Keratinocyte (primary cell): ENCODE measurements at regions not wholly inside any gene's neighbourhood (a gene's known extent, or its start where the extent isn't known, plus 50 kb on each side); places are given as distances from the start of the nearest gene placed in this dataset.

Experiments
- CTCF ChIP-seq, 3 experiments: IDR thresholded peaks in 1 of 3; conservative IDR thresholded peaks in 1 of 3; optimal IDR thresholded peaks in 1 of 3; 2 replicates in 2 of 3; 3 replicates in 1 of 3; pipeline versions ENCODE3 to v1.5.1; 2011; ENCODE audit warnings: low read length in 3 of 3, mild to moderate bottlenecking in 3 of 3, moderate library complexity in 2 of 3, control low read depth in 1 of 3, inconsistent platforms in 1 of 3; ENCODE audit not compliant: insufficient read depth in 2 of 3; ENCODE audit errors: extremely low read depth in 1 of 3
- EZH2 ChIP-seq: IDR thresholded peaks from one replicate; pipeline ENCODE4 v1.6.1; 2012; ENCODE audit warnings: inconsistent platforms, mild to moderate bottlenecking, low read length, moderate library complexity

- TF ChIP-seq CTCF (optimal IDR thresholded peaks at IDR 0.05 in 1 of 3, IDR thresholded peaks at IDR 0.05 in 1 of 3, conservative IDR thresholded peaks at IDR 0.05 in 1 of 3; ENCODE audit: extremely low read depth in 1 of 3, insufficient read depth in 2 of 3, low read length in 3 of 3) (no peak), EZH2 (no peak)
Observed at GRCh38 chr14:89588840-89589296, 171.8 kb upstream of the FOXN3 start.
